HG02885 (cell line): ENCODE measurements at regions not wholly inside any gene's neighbourhood (a gene's known extent, or its start where the extent isn't known, plus 50 kb on each side); places are given as distances from the start of the nearest gene placed in this dataset.

Experiments used
- ATAC-seq: cut with Tn5 transposase; IDR thresholded peaks from one replicate; pipeline ENCODE4 v1.9.1; 2021; ENCODE audit warnings: mild to moderate bottlenecking; ENCODE audit not compliant: unreplicated experiment, poor library complexity

DNA sequence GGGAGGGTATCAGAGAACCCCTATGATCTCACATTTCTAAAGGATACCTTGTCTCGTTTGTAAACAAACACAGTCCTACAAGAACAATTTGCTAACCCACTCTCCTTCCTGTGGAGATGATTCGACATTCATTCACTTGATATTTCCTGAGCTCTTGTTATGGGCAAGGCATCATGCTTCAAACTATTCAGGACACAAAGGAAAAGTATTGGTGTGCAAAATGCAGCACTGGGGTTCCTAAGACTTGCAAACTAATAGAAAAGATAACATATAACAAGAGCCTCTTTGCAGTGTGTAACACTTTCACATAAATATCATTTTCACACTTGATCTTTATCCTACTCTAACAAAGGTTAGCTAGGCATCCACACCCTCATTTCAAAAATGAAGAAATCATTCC is 211.5 kb upstream of the BLID start:
- no peak for ATAC-seq

- no peak for ATAC-seq
These were observed 207.9 kb upstream of the BLID start for GRCh38 chr11:122323754-122324421.

GRCh38 chr11:122322329-122322728 is 206.3 kb upstream of the BLID start:
- no peak for ATAC-seq

GRCh38 chr11:122320671-122321070 is 204.7 kb upstream of the BLID start:
- ATAC-seq = no peak

DNA sequence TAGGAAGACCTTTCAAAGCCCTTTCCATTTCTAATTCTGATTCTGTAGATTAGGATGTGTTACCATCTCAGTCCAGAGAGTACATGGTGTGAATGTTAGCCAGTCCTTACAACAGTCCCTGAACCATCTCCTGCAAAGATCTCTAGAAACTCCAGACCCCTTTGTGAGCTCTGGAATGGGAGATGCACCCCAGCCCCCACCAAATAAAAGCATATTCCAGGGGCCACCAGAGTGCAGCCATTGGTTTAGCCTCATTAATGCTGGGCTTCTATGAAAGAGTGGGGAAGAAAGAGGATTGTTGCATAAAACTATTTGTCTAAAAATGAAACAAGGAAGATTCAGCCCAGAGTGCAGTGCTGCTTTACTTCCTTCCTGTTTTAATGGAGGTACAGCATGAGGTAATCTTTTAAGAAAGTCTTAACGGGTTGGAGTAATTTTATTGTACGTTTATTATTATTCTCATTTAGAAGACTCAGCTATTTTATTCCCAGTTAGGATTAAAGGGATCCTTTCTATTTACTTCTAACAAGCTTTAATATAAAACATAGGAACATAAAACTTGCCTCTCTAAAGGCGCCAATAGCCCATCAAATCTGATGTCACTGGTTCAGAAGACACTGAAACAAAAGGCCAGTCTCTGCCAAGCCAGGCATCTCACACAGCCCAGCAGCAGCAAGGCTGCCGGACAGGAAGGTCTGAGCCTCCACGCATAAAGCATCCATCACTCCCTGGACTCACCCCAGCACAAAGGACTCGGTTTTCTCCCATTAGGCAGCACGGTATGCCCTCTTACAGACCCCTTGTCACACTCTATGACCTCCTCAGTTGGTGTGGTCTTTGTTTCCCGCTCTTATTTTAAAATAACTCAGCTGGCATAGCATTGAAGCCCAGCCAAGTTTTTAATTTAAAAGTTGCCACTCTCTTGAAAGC is 203.9 kb upstream of the BLID start:
- ATAC-seq = no peak

GRCh38 chr11:122319085-122319484 is 203.1 kb upstream of the BLID start:
- no peak for ATAC-seq

DNA sequence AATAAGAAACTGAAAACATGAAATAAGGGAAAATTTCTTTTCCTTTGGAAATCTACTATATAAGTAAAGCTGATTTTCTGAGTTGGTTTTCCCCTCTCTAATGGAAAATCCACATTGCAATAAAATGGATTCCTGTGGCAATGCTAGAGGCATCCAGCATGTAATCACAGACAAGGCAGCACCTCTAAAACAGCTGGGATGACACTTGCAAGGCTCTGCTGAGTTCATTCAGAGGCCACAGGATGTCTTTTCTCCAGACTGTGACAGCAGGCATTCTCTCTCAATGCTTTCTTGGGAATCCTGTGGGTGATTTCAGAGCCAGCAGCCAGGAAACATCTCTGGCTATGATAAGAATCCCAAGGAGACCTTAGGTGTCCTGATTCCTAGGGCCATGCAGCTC is 201.3 kb upstream of the BLID start:
- no peak for ATAC-seq

GRCh38 chr11:122313581-122313980 is 197.6 kb upstream of the BLID start:
- no peak for ATAC-seq

DNA sequence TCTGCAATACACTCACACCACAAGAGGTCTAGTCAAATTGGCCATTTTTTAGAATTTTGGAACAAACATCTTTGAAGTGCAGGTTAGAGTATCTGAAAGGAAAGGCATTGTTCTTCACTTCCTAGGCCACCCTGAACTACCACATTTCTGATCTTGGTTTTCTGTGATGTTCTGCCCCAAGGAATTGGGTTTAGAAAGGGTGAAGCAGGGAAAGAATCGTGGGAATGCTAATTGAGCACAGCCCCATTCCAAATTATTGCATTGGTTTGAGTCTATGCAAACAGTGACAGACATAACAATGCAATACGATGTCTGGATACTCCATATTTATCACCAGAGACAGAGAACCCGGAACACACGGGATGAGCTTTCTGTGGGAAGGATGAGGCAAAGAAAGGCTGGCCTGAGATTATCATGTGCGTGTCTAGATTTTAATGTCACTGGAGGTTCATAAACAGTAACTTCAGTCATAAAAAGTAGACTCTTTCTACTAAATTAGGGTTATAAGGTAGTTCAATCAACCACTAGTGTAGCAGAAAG is 195.3 kb upstream of the BLID start:
- no peak for ATAC-seq

- ATAC-seq = no peak
These were observed 194.8 kb upstream of the BLID start for GRCh38 chr11:122310766-122311165.

- ATAC-seq = no peak
These were observed 193.4 kb upstream of the BLID start for GRCh38 chr11:122309262-122309925.

DNA sequence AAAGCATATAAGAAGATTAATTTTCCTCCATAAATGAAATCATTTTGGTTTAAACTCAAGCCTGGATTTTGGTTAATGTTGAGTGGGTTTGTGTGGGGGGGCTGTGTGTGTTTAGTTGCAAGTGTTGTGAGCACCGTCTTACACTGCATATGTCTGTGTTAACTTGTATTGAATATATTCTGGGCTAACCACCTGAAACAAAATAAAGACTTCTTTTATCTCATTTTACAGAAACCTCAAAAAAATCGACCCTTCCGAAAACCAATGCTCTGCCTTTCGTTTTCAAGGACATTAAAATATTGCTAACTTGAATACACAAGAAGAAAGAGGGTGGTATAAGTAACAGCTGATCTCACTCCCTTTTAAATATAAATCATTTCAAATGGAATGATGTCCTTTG is 192.2 kb upstream of the BLID start:
- no peak for ATAC-seq

DNA sequence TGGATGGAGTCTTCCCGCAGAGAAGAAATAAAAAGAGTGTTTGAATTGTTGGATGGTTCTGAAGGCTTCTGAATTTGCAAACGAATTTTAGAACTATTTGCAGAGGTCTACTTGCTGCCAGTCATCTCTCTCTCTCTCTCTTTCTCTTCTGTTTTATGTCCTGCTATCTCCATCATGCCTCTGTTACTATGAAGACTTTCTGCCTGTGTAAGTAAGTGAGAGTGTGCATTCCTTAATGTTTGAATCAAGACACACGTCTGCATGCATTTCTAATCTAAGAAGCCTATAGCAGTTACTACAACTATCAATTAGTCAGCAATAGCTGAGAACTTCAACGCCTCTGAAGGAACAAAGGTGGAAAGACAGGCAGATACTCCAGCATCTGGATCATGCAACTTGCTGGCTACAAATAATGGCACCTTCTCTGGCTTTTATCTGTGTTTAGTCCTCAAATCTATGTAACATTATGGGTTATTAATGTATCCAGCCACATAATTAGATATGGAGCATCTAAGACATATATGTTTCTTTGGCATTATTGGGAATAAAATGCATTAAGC is 191.5 kb upstream of the BLID start:
- no peak for ATAC-seq

DNA sequence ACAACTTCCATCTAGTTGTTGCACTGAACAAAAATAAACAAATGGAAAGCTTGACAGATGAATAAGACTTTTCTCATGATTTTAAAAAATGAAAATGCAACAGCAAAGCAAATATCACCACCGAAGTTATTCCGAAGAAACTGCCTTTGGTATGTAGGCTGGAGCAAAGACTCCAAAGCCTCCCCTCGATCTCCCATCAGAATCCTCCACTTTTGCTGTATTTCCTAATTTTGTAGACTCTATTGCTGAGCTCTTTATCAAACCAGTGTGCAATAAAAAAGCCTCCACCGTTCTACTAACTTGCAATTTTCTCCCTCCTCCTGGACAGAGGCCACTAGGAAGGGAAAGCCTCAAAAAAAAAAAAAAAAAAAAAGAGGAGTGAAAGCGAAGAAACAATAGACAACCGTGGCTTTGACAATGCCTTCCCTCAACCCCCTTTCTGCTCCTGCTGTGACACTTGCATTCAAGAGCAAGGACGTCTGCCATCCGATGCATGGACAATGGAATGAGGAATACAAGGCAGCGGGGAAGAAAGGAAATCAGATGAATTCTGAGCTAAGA is 190.9 kb upstream of the BLID start:
- ATAC-seq = no peak

GRCh38 chr11:122305426-122306320 is 189.7 kb upstream of the BLID start:
- ATAC-seq = no peak

DNA sequence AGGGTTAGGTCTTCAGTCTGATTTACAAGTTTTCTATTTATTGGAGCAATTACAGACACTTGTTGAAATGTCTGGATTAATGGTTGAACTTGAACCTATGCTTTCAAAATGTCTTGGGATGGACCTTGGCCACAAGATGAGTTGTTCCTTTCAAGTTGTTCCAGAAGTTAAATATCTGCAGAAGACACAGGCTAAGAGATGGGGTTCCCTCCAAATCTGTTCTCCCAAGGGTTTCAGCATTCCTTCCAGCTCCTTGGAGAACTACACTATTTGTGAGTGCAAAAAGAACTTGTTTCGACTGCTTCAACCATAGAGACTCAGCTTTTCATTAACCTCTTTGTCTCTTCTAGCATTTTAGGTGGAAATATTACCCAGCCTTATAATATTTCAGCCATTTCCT is 189.0 kb upstream of the BLID start:
- no peak for ATAC-seq

GRCh38 chr11:122304306-122304705 is 188.3 kb upstream of the BLID start:
- no peak for ATAC-seq

GRCh38 chr11:122294041-122294440 is 178.0 kb upstream of the BLID start:
- no peak for ATAC-seq

- no peak for ATAC-seq
These were observed 177.4 kb upstream of the BLID start for GRCh38 chr11:122293296-122294023.
